NCI-H510A treated with DMSO at 0.1 percent for 48 hours (cell line): ENCODE measurements at regions not wholly inside any gene's neighbourhood (a gene's known extent, or its start where the extent isn't known, plus 50 kb on each side); places are given as distances from the start of the nearest gene placed in this dataset.
A peak's percentile ranks its signal among the peaks of the same experiment; 100 is the strongest.
"Not testable (repeated sequence)": the region's sequence is repeated elsewhere in the genome, so short reads cannot be mapped to it uniquely, and the experiment has no call there.

Source experiments
- DNase-seq: peaks from one replicate; lab custom pipeline; 2025; lab: John Stamatoyannopoulos, UW

- peak; percentile 0 for DNase-seq
These were observed 377.0 kb upstream of the NOX3 start for GRCh38 chr6:155832596-155832995.

- no peak for DNase-seq
These were observed 374.9 kb upstream of the NOX3 start for GRCh38 chr6:155830531-155830930.

- no peak for DNase-seq
These were observed 374.0 kb upstream of the NOX3 start for GRCh38 chr6:155829646-155830045.

- DNase-seq: no peak
These were observed 373.4 kb upstream of the NOX3 start for GRCh38 chr6:155828989-155829388.

GRCh38 chr6:155818698-155819097 is 363.1 kb upstream of the NOX3 start:
- no peak for DNase-seq

GRCh38 chr6:155813548-155813947 is 357.9 kb upstream of the NOX3 start:
- DNase-seq: no peak

GRCh38 chr6:155807243-155807642 is 351.6 kb upstream of the NOX3 start:
- no peak for DNase-seq

GRCh38 chr6:155801046-155801445 is 345.4 kb upstream of the NOX3 start:
- no peak for DNase-seq

- DNase-seq: not testable (repeated sequence)
These were observed 343.2 kb upstream of the NOX3 start for GRCh38 chr6:155798876-155799275.

GRCh38 chr6:155795173-155795796 is 339.6 kb upstream of the NOX3 start:
- DNase-seq: no peak

- DNase-seq: no peak
These were observed 336.3 kb upstream of the NOX3 start for GRCh38 chr6:155791891-155792290.

- no peak for DNase-seq
These were observed 335.5 kb upstream of the NOX3 start for GRCh38 chr6:155791186-155791585.

- DNase-seq: no peak
These were observed 331.5 kb upstream of the NOX3 start for GRCh38 chr6:155787168-155787567.

GRCh38 chr6:155786528-155786927 is 330.9 kb upstream of the NOX3 start:
- no peak for DNase-seq

GRCh38 chr6:155782739-155783459 is 327.3 kb upstream of the NOX3 start:
- no peak for DNase-seq

- no peak for DNase-seq
These were observed 326.7 kb upstream of the NOX3 start for GRCh38 chr6:155782320-155782731.

- no peak for DNase-seq
These were observed 323.8 kb upstream of the NOX3 start for GRCh38 chr6:155779456-155779855.

GRCh38 chr6:155778336-155778735 is 322.7 kb upstream of the NOX3 start:
- no peak for DNase-seq

GRCh38 chr6:155771822-155772221 is 316.2 kb upstream of the NOX3 start:
- no peak for DNase-seq

GRCh38 chr6:155770856-155771255 is 315.2 kb upstream of the NOX3 start:
- no peak for DNase-seq

- no peak for DNase-seq
These were observed 314.7 kb upstream of the NOX3 start for GRCh38 chr6:155770313-155770712.

GRCh38 chr6:155765275-155766194 is 309.9 kb upstream of the NOX3 start:
- DNase-seq: no peak

- no peak for DNase-seq
These were observed 307.0 kb upstream of the NOX3 start for GRCh38 chr6:155762649-155763048.
